Activated CD4-positive, alpha-beta T cell treated with anti-CD3 and anti-CD28 coated beads, Interleukin-2, amount 50 U/mL, for 24 hours (primary cell): ENCODE measurements at regions not wholly inside any gene's neighbourhood (a gene's known extent, or its start where the extent isn't known, plus 50 kb on each side); places are given as distances from the start of the nearest gene placed in this dataset.
"Not testable (repeated sequence)": the region's sequence is repeated elsewhere in the genome, so short reads cannot be mapped to it uniquely, and the experiment has no call there.

Source experiments
- DNase-seq, 2 donors: peaks; one replicate each; pipeline ENCODE4 v3.0.0-alpha.2; 2020; ENCODE audit warnings: low read depth in 1 of 2, low spot score in 1 of 2

DNA sequence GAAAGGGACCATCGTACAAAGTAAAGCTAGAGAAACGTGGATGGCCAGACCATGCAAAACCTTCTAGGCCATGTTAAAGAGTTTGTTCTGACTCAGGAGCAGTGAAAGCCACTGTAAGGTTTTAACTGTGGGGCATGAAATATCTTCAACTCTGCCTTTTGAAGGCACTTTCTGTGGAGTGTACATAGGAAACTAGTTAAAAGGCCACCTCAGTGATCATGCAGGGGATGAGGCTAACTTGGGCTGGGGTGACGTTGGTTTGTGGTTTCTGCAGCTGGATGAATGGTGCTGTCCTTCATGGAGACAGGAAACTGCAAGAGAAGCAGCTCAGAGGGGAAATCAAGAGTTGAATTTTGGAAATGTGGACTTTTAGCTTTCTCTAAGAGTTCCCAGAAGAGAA, 190.7 kb downstream of the CDCA7 start:
- DNase-seq, result no peak

GRCh38 chr2:173547499-173547898, 192.8 kb downstream of the CDCA7 start:
- DNase-seq, result no peak

DNA sequence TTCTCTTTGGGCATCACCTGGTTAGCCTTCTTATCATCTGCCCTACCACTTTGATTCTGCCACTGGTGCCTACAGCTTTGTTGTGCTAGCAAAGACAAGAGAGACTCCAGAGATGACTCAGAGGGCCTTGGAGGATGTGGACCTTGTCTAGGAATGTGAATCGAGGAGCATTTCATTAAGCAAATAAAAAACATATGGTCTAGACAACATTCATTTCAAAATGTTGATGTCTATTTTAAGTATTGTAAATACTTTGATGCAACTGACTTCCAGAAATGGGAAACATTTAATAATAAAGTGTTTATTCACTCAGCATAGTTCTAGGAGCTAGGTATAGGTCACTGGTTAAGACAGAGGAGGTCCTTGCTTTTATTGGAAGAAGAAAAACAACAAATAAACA, 195.5 kb downstream of the CDCA7 start:
- no peak for DNase-seq

DNA sequence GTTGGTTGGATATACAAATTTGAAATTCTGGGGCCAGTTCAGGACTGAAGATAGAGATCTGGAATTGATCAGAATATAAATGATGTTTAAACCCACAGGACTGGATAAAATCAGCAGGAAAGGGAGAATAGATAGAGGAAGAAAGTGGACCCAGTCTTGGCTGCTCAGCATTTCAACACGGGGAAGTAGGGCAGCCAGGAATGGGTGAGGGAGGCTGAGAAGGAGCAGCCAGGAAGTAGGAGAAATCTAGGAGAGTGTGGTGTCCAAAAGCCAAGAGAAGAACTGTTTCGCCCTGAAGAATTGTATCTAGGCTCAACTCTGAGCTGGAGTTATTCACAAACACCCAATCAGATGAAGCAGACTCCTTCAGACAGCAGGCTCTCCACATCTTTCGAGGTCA, 197.9 kb downstream of the CDCA7 start:
- DNase-seq, result no peak

DNA sequence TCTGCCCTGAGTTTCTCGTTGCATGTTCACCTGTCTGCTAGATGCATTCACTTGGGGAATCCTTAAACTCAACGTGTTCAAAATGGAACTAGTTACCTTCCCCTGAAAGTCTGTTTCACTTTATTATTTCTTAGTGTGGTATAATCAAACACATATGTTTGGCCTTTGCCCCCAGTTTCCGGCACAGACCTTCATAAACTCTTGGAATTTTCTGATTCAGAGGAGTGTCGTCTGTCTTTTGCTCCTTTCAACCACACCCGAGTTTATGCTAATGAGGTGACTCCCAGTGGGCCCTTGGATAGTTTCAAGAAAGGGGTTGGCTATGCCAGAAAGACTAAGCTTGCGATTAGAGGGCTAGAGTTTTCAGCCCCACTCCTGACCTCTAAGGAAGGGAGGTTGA, 198.9 kb downstream of the CDCA7 start:
- DNase-seq, result no peak

- no peak for DNase-seq
Measured at GRCh38 chr2:173555833-173556232, 201.2 kb downstream of the CDCA7 start.

DNA sequence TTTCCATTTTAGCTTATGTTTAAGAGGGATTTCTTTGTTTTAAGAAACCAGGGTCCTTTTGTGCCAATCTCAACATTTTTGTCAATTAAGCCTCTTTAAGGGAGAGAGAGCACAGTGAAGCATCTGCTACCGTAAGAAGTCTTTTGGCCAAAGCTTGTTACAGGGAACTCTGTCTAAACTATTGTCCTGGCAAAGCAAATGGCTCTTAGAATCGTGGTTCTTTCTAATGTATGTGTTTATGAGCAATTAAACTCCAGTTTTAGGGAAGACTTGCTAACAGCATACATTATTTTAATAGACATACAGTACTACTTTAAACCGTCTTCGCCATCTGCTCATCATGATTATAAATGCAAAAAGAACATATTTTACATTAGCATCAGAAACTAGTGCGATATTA, 202.1 kb downstream of the CDCA7 start:
- no peak for DNase-seq

DNA sequence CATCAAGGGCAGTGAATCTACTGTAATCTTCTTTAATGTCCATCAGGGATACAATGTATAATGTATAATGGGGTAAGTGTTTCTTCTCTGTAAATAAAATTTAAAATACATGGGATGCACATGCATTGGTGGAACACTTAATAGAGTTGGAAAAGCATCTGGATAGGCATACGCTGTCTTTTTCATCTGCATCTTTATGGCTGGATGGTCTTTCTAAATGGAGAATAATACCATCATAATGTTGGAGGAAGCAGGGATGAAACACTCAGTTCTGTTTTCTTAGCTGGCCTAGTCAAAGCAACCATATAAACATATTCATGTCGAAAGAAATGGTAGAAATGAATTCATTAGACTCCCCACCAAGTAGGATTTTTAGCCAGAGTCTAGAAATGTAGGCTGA, 202.8 kb downstream of the CDCA7 start:
- no peak for DNase-seq

- no peak for DNase-seq
Measured at GRCh38 chr2:173567493-173567892, 212.8 kb downstream of the CDCA7 start.

DNA sequence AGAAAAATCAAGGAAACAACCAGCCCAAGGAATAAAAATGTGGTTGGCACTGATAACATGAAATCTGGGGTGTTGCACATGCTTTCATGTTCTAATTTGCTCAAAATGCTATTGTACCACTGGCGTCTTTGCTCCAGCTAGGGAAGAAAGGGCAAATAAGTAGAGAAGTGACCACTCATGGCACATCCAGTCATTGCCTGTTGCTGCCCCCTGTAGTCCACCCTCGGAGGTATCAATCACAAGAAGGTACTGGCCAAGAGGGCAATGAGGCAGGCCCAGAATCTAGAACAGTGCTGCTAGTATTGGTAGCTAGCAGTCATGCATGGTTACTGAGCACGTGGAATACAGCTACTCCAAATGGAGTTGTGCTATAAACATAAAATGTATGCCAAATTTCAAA, 213.4 kb downstream of the CDCA7 start:
- no peak for DNase-seq

DNA sequence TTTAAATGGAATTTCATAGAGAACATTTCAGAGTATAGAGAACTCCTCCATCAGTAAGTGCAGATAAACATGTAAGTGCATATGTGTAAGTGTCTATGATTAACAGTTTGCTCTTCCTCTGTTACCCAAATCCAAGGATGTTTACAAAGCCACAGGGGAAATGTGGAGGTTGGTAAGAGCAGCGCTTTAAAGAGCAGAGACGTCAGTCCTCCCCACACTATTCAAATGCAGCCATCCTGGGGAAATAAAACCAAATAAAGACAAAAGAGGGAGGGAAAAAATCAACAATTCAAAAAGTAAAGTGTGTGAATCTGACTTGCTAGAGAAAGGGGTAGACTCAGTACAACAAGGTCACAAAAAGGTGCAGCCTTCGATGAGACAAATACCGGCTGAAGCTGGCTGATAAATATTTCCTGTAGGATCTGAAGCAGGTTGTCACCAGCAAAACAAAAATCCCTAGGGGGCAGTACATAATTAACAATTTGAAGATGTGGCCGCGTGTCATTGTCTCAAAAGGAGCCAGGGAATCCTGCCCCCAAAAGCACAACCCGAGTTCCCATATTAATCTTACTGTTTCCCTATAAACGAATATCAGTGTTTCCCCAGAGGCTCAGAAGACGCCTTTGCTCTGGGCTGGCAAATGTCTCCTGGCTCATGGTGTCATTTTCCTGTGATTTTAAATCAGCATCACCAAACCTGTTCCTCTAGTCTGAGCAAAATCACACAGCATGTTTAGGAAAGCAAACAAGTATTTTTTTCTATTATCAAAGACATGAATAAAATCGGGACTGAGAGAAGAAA, 216.5 kb downstream of the CDCA7 start:
- no peak for DNase-seq

DNA sequence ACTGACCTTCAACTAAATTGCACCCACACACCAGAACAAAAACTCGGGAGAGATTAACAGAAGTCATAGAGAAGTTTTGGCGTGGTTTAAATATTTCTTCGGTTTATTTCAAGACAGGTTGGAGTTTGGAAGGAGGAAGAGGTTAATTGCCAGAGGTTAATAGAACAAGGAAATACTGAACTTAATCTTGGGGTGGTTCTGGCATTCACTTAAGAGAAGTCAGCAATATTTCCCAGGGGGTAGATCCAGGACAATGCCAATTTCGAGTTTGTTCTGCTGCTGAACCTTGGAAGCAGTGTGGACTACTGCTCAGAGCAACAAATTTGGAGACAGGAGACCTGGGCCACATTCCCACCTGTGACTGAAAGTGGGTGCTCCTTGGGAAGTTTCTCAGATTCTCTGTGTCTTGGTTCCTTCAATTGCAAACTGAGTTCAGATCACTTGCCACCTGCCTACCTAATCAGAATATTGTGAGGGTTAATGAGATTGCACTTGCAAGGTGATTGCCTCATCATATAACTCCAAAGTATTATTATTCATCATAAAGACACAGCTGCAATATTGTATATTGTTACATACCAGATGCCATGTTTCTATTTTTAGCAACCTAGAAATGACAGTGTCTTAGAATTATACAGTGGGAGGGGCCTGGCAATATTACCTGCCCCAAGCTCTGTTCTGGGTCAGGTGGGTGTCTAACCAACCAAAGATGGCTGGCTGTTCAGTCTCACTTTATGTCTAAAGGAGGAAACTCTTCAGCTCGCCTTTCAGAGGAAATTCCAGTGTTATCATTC, 217.4 kb downstream of the CDCA7 start:
- DNase-seq, result no peak

- no peak for DNase-seq
Measured at GRCh38 chr2:173572848-173573247, 218.2 kb downstream of the CDCA7 start.

DNA sequence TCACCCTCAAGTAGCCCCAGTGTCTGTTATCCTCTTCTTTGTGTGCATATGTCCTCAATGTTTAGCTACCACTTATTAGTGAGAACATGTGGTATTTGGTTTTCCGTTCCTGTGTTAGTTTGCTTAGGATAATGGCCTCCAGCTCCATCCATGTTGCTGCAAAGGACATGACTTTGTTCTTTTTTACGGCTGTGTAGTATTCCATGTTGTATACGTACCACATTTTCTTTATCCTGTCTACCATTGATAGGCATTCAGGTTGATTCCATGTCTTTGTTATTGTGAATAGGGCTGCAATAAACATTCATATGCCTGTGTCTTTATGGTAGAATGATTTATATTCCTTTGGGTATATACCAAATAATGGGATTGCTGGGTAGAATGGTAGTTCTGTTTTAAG, 219.1 kb downstream of the CDCA7 start:
- DNase-seq, result not testable (repeated sequence)

GRCh38 chr2:173574324-173575112, 219.8 kb downstream of the CDCA7 start:
- DNase-seq, result no peak

- DNase-seq, result no peak
Measured at GRCh38 chr2:173578404-173579107, 223.9 kb downstream of the CDCA7 start.

DNA sequence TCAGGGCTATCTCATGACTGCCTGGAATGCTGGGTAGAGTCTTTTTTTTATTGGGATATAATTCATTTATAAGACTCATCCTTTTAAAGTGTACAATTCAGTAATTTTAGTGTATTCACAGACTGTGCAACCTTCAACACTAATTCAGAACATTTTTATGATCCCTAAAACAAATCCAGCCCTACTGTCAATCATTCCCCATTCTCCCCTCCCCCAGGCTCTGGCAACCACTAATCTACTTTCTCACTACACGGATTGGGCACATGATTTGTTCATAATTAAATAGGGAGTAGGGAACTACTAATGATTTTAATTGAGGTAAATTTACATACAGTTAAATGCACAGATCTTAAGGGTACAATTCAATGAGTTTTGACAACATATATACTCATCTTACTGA, 225.7 kb downstream of the CDCA7 start:
- DNase-seq, result no peak

DNA sequence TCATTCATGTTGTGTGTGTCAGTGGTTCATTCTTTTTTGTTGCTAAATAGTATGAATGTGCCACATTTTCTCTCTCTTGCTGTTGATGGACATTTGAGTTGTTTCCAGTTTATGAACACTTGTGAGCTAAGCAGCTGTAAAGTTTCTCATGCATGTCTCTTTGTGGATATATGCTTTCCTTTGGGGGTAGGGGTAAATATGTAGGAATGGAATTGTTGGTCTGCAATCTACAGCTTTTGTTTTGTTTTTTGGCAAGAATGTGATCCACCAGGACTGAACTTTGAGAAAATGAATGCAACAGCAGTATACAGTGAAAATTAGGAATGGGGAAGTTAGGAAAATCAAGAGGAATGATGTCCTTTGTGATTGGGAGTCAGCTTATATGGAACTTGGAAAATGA, 226.3 kb downstream of the CDCA7 start:
- DNase-seq, result no peak

GRCh38 chr2:173583196-173583595, 228.5 kb downstream of the CDCA7 start:
- DNase-seq, result no peak

DNA sequence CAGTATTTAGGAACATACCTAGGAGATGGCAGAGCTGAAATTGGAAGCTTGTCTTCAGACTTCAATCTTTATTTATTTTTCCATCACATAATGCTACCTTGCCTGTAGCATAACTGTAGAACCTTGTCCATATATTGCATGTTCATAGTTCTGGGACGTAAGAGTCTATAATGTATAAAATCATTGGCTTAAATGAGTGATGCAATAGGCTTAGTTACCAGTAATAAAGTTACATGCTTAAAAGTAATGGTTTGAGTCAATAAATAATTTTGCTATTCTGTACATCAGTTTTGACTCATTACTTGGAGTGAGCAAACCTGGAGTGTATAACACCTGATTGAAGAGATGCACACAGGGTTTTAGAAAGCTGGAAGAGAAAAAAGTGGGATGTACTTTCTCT, 229.3 kb downstream of the CDCA7 start:
- DNase-seq, result no peak
